Pons (tissue), 1 donor: ENCODE measurements at regions not wholly inside any gene's neighbourhood (a gene's known extent, or its start where the extent isn't known, plus 50 kb on each side); places are given as distances from the start of the nearest gene placed in this dataset.
"Not testable (repeated sequence)": the region's sequence is repeated elsewhere in the genome, so short reads cannot be mapped to it uniquely, and the experiment has no call there.

Experiments used
- DNase-seq: peaks from one replicate; pipeline ENCODE4 v3.0.0-alpha.2; 2016; ENCODE audit warnings: low spot score

DNA sequence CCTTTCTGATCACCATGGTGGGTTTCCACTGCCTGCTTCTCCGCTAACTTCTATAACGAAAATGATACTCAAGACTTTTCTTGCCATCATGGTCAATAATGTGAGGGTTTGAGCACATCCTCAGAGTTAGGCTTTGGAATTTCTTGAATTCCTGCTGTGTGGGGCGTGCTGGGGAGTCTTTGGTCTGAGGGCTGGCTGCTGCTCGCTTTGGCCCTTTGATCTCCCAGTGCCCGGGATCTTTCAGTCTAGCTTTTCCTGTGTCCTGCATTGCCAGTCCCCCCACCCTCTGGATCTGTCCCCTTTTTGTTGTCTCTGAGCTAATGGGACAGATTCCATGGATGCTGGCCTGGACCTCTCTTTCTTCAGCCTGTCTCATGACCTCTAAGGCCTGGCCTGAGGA is 182.6 kb downstream of the NPIPA7 start:
- not testable (repeated sequence) for DNase-seq

GRCh38 chr16:16563962-16564361 is 185.0 kb downstream of the NPIPA7 start:
- DNase-seq, result not testable (repeated sequence)

- DNase-seq, result not testable (repeated sequence)
Observed at GRCh38 chr16:16565326-16565725, 186.4 kb downstream of the NPIPA7 start.

GRCh38 chr16:16570055-16570454 is 191.1 kb downstream of the NPIPA7 start:
- DNase-seq, result not testable (repeated sequence)

DNA sequence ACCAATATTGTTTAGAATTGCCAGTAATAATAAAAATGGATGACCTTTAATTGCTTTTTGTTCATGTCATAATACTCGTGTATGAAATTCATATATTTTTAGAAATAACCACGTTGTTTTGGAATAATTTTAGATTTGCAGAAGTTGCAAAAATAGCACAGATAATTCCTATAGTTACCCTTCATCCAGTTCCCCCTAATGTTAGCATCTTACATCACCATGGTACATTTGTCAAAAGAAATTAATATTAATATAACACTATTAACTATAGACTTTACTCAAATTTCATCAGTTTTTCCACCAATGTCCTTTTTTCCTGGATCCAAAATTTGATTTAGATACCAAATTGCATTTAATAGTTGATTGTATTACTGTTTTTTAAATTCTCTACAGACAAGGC is 191.9 kb downstream of the NPIPA7 start:
- not testable (repeated sequence) for DNase-seq

- DNase-seq, result not testable (repeated sequence)
Observed at GRCh38 chr16:16572130-16572774, 193.3 kb downstream of the NPIPA7 start.

- not testable (repeated sequence) for DNase-seq
Observed at GRCh38 chr16:16577062-16577461, 198.1 kb downstream of the NPIPA7 start.

DNA sequence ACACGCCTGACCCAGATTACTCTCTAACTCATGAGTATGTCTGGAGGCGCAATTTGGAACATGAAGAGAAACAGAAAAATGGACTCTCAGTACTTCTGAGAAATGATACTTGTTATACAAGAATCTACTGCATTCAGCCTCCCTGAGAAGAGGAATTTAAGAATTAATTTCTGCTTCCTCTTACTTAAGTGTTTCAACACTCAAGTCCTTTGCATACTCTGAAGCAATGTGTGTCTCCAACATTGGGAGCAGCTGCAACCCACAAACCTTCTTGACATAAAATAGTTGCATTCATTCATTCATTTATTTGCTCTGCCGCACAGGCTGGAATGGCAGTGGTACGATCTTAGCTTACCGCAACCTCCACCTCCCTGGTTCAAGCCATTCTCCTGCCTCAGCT is 199.8 kb downstream of the NPIPA7 start:
- no peak for DNase-seq

DNA sequence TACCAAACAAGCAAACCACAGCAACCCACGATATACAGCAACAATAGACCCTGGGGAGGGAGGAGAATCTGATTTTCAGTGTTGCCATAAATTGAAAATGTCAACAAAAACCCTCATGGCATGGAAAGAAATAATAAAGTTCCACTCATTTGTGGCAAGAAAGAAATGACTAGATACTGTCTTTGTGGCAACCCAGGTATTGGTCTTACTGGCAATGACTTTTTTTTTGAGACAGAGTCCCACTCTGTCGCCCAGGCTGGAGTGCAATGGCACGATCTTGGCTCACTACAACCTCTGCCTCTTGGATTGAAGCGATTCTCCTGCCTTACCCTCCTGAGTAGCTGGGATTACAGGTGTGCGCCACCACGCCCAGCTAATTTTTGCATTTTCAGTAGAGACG is 204.0 kb downstream of the NPIPA7 start:
- DNase-seq, result not testable (repeated sequence)

DNA sequence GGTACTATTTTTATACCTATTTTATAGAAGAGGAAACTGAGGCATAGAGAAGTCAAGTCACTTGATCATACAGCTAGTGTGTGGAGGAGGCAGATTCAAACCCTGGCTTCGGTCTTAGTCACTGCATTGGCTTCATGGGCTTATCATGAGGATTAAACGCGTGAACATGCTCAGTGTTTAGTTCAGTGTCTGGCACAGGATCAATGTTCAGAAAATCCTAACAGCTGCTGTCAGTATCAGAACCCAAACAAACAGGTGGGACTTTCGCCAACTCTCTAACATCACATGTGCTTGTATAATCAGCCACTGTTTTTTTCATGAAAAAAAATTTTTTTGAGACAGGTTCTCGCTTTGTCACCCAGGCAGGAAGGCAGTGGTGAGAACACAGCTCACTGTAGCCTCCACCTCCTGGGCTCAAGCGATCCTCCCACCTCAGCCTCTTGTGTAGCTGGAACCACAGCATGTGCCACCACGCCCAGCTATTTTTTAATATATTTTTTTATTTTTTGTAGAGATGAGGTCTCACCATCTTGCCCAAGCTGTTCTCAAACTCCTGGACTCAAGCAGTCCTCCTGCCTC is 207.2 kb downstream of the NPIPA7 start:
- DNase-seq, result not testable (repeated sequence)

GRCh38 chr16:16586969-16587368 is 208.0 kb downstream of the NPIPA7 start:
- not testable (repeated sequence) for DNase-seq

DNA sequence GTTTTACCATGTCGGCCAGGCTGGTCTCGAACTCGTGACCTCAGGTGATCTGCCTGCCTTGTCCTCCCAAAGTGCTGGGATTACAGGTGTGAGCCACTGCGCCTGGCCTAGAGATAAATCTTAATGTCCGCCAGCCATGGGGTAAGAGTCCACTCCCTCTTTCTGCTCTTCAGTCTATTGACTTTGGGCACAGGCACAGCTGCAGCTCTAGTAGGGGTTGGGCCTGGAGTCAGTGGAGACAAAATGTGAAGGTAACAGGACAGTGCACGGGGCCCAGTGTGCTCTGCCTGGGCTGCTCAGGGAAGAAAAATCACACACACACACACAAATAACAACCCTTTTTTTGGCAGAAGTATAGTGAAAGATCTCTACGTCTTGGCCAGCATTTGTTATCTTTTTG is 209.5 kb downstream of the NPIPA7 start:
- DNase-seq, result not testable (repeated sequence)

DNA sequence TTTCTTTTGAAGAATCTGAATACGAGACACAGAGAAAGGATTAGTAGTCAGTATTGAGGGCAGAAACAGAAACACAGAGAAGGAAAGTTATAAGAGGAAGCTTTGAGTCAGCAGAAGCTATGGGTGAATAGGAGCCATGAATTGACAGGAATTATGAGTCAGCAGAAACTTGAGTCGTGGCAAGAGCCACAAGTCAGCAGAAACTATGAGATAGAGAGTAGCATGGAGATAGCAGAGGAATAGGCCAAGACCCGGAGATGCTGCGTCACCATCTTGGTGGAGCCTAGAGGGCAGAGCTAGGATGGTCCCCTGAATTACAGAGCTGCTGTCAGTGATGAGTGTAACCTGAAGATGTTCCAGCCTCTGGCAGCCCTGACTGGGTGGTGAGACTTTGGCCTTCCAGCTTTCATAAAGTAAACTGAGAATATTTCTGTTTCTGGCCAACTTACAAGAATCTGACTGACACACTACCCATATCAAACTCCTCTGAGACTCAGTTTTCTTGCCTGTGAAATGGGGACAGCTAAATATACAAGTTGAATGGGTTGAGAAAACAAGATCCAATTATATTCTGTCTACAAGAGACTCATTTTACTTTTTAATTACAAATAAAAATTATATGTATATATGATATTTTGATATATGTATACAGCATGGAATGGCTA is 211.8 kb downstream of the NPIPA7 start:
- DNase-seq, result not testable (repeated sequence)

DNA sequence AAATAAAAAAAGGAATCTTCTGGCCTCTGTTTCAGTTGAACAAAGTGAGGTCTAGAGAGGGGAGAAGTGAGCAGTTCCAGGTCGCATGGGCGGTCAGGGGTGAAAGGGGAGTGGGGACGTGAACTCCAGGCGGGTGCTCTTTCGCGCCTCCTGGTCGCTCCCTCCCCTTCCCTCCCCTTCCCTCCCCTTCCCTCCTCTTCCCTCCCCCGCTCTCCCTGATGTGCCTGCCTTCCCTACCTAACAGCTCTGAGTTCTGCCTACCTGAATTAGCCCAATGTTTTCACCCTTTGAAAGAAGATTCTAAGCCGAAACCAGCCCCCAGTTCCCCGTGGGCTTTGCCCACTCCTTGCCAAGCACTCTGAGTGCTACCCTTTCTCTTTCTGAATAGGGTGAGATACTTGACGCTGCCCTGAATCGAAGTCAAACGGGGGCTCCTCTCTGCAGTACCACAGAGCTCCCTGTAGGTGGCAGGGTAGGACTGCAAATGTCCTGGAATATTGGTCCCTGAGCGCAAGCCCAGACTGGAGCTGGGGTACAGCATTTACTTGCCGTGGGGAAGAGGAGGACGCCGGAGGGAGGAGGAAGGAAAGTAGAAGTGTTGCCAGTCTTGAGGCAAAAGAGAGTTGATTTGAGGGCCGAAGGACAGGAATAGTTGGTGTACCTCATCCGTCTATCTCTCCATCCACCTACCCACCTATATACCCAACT is 214.4 kb downstream of the NPIPA7 start:
- DNase-seq, result peak; percentile 0

DNA sequence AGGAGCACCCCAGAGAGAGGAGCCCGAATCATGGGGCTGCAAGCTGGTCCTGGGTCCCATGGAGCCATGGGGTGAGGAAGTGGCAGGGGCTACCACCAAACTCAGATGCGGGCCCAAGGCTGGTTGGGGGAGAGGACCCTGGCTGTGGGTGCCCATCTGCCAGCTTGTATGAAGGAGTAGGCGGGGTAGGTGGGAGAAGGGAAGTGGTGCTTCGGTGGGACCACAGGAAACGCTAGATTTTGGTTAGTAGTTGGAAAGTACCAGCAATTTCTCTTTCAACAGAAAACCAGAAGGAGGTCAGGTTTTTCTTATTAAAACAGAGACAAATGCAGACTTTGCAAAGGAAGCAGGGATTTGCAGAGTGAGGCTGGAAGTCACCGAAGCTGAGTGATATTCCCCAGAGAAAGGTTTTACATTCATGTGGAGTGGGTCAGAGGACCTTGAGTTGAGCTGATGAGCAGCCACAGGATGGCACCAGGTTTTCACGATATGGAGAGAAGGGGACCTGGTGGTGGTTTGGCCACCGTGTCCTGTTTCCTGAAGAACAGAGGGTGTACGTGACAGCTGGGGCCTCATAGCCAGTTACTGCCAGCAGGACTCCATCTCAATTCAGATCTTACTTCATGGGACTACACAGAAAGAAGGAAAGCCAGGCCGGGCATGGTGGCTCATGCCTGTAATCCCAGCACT is 216.2 kb downstream of the NPIPA7 start:
- DNase-seq, result not testable (repeated sequence)

GRCh38 chr16:16601239-16601638 is 222.3 kb downstream of the NPIPA7 start:
- not testable (repeated sequence) for DNase-seq

DNA sequence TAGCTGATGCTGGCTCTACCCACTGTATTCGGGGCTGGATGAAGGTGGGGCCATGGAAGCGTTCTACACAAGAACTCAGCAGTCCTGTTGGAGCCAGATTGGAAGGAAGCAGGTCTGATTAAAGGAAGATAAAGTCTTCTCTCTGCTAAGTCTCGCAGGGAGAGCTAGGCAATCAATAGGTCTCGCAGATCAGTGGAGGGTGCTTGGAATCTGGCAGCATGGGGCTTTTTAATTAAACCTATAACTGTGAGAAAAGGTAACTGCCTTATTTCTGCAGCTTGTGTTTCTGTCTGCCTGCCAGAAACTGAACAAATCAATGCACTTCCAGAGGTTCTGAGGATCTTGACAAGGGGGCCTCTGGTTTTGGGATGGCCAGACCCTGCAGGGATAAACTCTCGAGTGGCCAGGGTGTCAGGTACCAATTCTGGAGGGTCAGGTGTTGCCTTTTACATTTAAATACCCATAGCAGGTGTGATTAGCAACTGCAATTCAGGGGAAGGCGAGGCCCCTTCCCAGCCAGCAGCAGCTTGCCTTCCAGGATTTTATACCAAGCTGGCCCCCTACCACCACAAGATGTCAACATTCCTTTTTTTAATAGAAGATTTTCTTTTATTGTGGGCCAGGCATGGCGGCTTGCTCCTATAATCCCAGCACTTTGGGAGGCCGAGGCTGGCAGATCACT is 228.6 kb downstream of the NPIPA7 start:
- not testable (repeated sequence) for DNase-seq

GRCh38 chr16:16609627-16610026 is 230.7 kb downstream of the NPIPA7 start:
- not testable (repeated sequence) for DNase-seq

GRCh38 chr16:16610389-16610967 is 231.5 kb downstream of the NPIPA7 start:
- not testable (repeated sequence) for DNase-seq

DNA sequence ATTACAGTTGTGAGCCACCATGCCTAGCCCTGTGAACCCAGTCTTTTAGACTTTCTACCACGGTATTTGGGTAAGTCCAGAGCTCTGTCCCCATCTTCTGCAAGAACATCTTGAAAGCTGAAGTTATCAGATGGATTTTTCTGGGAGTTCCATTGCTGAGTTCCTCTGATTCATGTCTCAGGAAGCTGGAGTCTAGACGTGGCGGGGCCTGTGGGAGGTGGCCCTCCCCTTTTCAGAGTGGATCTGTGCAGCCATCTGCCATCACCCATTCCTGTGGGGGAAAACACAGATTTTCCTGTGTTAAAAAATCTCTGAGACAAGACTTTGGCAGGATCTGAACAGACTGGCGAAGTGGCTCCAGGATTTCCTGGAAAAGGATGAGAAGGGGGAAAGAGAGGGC is 234.3 kb downstream of the NPIPA7 start:
- not testable (repeated sequence) for DNase-seq

GRCh38 chr16:16614484-16614883 is 235.5 kb downstream of the NPIPA7 start:
- DNase-seq, result not testable (repeated sequence)
